ENCODE measurements at regions not wholly inside any gene's neighbourhood (a gene's known extent, or its start where the extent isn't known, plus 50 kb on each side); places are given as distances from the start of the nearest gene placed in this dataset.
"Not testable (repeated sequence)": the region's sequence is repeated elsewhere in the genome, so short reads cannot be mapped to it uniquely, and the experiment has no call there.

DNA sequence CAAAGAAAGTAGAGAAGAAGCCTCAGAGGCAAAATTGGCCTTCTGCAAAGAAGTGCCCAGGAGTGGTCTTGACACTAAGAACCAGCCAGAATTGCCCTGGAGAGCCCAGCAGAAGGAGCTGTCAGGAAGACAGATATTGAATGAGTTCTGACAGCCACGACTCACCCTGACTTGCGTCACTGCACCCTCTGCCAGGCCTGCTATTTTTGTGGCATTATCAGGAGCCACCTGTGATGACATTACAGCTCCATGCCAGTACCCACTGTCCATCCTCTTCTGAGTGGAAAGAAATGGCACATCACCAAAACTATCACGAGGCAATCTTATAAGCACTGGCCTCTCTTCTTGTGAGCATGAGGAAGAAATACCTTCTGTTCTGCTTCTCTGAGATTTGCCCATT is 67.7 kb downstream of the SMIM20 start:
- ChIA-PET POLR2A (no interaction called here), CTCF (interaction anchor here (1.4 kb wide), 1 partner anchor 429 kb away, joined by 4 read pairs; no protein-coding TSS in a partner anchor)
- Mint-ChIP-seq H3K27ac (no peak overlapping the region), H3K27me3 (ENCODE audit: low read depth) (no peaks in the 10 kb centered on the region), H3K9me3 (ENCODE audit: insufficient read depth) (no peaks in the 10 kb centered on the region), H3K4me1 (ENCODE audit: low read depth) (no peaks in the 10 kb centered on the region), H3K36me3 (ENCODE audit: low read depth) (no peaks in the 10 kb centered on the region), H3K4me3 (no peak overlapping the region)
- ATAC-seq = no peak
- no peak for DNase-seq

DNA sequence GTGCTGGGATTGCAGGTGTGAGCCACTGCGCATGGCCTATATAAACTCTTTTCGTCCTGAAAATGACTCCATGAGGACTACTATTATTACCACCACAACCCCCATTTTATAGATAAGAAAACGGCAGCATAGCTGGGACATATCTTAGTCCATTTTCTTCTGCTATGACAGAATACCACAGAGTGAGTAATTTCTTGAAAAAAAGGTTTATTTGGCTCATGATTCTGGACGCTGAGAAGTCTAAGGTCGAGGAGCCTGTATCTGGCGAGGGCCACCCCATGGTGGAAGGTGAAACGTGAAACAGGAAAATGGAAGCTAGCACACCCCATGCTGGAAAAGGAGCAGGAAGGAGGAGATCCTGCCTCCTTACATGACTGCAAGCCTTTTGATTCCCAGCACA is 68.9 kb downstream of the SMIM20 start:
- ChIA-PET CTCF (no interaction called here), POLR2A (no interaction called here)
- Mint-ChIP-seq H3K4me3 (no peak overlapping the region), H3K27ac (no peak overlapping the region), H3K27me3 (ENCODE audit: low read depth) (no peaks in the 10 kb centered on the region), H3K36me3 (ENCODE audit: low read depth) (no peaks in the 10 kb centered on the region), H3K9me3 (ENCODE audit: insufficient read depth) (no peaks in the 10 kb centered on the region), H3K4me1 (ENCODE audit: low read depth) (peaks cover 3% of the 10 kb centered on the region)
- no peak for ATAC-seq
- no peak for DNase-seq

DNA sequence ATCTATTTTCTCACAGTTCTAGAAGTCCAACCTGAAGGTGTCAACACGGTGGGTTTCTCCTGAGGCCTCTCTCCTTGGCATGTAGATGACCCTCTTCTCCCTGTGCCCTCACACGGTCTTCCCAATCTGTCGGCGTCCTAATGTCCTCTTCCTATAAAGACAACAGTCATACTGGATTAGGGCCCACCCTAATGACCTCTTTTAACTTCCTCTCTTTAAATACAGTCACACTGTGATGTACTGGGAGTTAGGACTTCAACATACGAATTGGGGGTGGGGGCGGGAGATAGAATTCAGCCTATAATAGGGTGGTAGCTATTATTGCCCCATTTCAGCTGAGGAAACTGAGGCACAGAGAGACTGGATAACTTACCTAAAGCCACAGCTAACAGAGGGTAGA is 70.2 kb downstream of the SMIM20 start:
- Mint-ChIP-seq H3K4me3 (no peak overlapping the region), H3K27me3 (ENCODE audit: low read depth) (no peaks in the 10 kb centered on the region), H3K27ac (no peak overlapping the region), H3K9me3 (ENCODE audit: insufficient read depth) (no peaks in the 10 kb centered on the region), H3K4me1 (ENCODE audit: low read depth) (peaks cover 12% of the 10 kb centered on the region), H3K36me3 (ENCODE audit: low read depth) (no peaks in the 10 kb centered on the region)
- no peak for ATAC-seq
- DNase-seq = no peak
- POLR2A ChIA-PET = no interaction called here
- CTCF ChIA-PET = no interaction called here

DNA sequence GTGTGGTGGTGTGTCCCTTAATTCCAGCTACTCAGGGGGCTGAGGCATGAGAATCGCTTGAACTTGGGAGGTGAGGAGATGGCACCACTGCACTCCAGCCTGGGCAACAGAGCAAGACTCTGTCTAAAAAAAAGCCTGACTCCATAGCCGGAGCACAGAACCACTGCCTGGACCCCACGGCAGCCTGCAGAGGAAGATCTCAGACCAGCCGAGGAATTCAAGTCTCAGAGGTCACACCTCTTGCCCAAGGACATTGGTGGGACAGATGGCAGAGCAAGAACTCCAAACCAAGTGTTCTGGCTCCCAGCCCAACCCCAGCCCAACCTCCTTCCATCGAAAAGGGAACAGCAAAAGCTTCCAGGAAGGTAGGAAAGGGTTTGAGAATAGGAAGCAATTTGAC is 70.8 kb downstream of the SMIM20 start:
- Mint-ChIP-seq H3K4me1 (ENCODE audit: low read depth) (peaks cover 12% of the 10 kb centered on the region), H3K27ac (no peak overlapping the region), H3K4me3 (no peak overlapping the region), H3K27me3 (ENCODE audit: low read depth) (peaks cover 4% of the 10 kb centered on the region), H3K36me3 (ENCODE audit: low read depth) (no peaks in the 10 kb centered on the region), H3K9me3 (ENCODE audit: insufficient read depth) (no peaks in the 10 kb centered on the region)
- no peak for ATAC-seq
- POLR2A ChIA-PET = no interaction called here
- CTCF ChIA-PET = no interaction called here
- no peak for DNase-seq

DNA sequence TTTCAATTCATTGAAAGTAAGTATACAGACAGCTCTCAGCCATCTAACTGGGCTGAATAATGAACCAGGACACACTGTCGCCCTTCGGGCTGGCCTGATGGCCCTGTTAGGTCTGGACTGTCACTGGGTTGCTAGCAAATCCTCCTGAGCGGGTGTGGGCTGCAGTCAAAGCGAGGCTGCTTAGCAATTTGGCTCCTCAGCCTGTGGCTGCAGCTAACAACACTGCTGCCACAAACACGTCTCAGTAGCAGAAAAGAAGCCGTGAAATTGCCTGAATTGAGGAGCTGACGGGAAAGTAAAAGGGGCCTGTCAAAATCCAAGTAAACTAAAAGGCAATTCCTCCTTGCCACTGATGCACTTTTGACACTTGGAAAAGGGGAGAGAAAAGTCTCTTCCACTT is 72.8 kb downstream of the SMIM20 start:
- DNase-seq (no peak), ATAC-seq (no peak)
- Mint-ChIP-seq H3K9me3 (ENCODE audit: insufficient read depth) (no peaks in the 10 kb centered on the region), H3K36me3 (ENCODE audit: low read depth) (no peaks in the 10 kb centered on the region), H3K4me3 (no peak overlapping the region), H3K27ac (no peak overlapping the region), H3K27me3 (ENCODE audit: low read depth) (peaks cover 8% of the 10 kb centered on the region), H3K4me1 (ENCODE audit: low read depth) (peaks cover 12% of the 10 kb centered on the region)
- CTCF ChIA-PET = interaction anchor here (1.8 to 3.4 kb wide), 12 partner anchors 10 to 472 kb away, joined by 4 to 38 read pairs (median 14); no protein-coding TSS in a partner anchor
- POLR2A ChIA-PET = no interaction called here

DNA sequence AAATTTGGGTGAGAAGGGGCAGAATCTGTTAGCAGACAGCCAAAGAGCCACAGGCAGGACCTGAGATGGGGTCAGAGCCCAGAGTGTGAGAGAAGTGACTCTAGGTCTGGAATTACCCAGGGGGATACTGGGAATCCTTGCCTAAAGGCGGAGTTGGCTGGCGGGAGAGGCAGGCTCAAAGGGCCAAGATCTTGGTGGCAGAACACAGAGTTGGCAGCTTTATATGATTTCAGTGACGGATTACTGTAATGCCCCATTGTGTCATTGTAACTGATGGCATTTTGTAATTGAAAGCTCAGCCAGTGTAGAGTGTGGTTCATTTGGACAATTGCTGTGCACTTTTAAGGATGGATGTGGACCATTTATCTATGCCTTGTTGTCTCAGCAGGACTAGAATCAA is 77.3 kb downstream of the SMIM20 start:
- H3K27me3 Mint-ChIP-seq (ENCODE audit: low read depth) = peaks cover 8% of the 10 kb centered on the region
- H3K27ac Mint-ChIP-seq = no peak overlapping the region
- H3K9me3 Mint-ChIP-seq (ENCODE audit: insufficient read depth) = no peaks in the 10 kb centered on the region
- DNase-seq = no peak
- ChIA-PET POLR2A (no interaction called here), CTCF (no interaction called here)
- H3K4me3 Mint-ChIP-seq = no peak overlapping the region
- H3K4me1 Mint-ChIP-seq (ENCODE audit: low read depth) = peaks cover 12% of the 10 kb centered on the region
- H3K36me3 Mint-ChIP-seq (ENCODE audit: low read depth) = no peaks in the 10 kb centered on the region
- ATAC-seq = no peak

DNA sequence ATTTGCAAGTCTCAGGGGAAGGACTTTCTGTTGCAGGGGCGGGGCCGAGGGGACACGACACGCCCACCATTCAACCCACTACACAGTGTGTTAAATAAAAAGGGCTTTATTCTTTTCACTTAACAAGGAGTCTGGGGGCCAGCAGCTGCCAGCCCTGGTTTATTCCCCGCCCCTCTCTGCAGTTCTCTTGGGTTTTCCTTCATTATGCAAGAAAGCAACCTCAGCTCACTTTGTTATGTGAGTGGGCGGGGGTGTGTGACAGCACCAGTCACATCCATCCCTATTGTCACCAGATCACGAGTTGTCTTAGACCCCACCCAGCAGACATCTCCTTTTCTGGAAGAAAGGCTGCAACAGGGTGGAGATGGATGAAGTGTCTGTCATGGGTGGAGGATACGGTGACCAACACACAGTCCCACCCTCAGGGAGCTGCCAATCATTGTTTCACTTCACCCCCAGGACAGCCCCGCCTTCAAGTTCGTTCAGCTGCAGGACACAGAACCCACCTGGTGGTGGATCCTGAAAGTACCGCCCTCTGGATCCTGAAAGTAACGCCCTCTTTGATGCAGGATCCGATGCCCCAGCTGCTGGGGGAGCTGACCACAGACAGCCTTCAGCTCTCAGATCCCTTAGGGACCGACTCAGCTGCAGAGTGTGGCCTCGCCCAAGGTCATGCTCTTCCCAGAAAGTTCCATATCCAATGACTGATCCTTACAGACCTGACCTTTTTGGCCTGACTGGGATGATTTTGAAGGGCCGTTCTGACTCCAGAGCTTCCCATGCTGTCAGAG is 79.6 kb downstream of the SMIM20 start:
- Mint-ChIP-seq H3K27me3 (ENCODE audit: low read depth) (peaks cover 8% of the 10 kb centered on the region), H3K9me3 (ENCODE audit: insufficient read depth) (no peaks in the 10 kb centered on the region), H3K27ac (no peak overlapping the region), H3K36me3 (ENCODE audit: low read depth) (no peaks in the 10 kb centered on the region), H3K4me3 (no peak overlapping the region), H3K4me1 (ENCODE audit: low read depth) (peaks cover 3% of the 10 kb centered on the region)
- no peak for ATAC-seq
- DNase-seq = no peak
- POLR2A ChIA-PET = no interaction called here
- CTCF ChIA-PET = interaction anchor here (1.5 kb wide), 1 partner anchor 12 kb away, joined by 4 read pairs; no protein-coding TSS in a partner anchor

DNA sequence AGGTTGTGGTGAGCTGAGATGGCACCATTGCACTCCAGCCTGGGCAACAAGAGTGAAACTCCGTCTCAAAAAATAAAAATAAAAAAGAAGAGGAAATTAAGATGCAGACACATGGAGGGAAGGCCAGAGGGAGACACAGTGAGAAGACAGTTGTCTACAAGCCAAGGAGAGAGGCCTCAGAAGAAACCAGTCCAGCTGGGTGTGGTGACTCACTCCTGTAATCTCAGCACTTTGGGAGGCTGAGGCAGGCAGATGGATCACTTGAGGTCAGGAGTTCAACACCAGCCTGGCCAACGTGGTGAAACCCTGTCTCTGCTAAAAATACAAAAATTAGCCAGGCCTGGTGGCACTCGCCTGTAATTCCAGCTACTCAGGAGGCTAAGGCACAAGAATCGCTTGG is 80.6 kb downstream of the SMIM20 start:
- H3K27ac Mint-ChIP-seq; H3K4me1 Mint-ChIP-seq (ENCODE audit: low read depth); H3K36me3 Mint-ChIP-seq (ENCODE audit: low read depth); ATAC-seq; H3K9me3 Mint-ChIP-seq (ENCODE audit: insufficient read depth); H3K4me3 Mint-ChIP-seq; POLR2A ChIA-PET; DNase-seq: not testable (repeated sequence)
- CTCF ChIA-PET = interaction anchor here (1.5 kb wide), 1 partner anchor 11 kb away, joined by 4 read pairs; no protein-coding TSS in a partner anchor
- peaks cover 11% of the 10 kb centered on the region for H3K27me3 Mint-ChIP-seq (ENCODE audit: low read depth)

DNA sequence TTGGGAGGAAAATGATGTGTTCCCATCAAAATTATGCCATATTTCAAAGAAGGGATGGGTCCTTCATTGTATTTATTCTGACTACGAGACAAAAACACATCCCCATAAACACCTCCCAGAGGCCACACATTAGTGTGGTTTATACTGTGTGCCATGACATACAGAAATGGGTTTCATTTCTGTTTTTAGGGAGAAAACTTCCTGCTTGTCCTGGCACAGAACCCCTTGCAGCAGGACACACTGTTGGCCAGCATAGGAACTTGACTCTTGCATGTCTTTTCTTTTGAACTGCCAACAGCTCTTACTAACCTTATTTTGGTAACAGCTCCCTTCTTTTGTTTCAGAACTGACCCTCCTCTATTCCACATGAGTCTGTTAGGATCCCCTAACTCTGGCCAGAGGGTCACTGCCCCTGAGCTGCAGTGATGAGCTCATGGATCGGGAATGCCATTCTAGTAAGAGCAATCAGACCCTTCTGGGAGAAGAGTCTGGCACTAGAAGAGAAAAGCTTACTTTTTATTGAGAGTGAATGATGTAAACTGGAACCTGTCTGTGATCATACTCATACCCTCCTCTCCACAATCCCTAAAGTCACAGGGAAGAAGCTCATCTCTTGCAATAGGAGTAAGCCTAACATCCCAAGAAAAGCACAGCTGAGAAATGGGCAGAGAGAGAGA is 86.4 kb downstream of the SMIM20 start:
- POLR2A ChIA-PET = no interaction called here

DNA sequence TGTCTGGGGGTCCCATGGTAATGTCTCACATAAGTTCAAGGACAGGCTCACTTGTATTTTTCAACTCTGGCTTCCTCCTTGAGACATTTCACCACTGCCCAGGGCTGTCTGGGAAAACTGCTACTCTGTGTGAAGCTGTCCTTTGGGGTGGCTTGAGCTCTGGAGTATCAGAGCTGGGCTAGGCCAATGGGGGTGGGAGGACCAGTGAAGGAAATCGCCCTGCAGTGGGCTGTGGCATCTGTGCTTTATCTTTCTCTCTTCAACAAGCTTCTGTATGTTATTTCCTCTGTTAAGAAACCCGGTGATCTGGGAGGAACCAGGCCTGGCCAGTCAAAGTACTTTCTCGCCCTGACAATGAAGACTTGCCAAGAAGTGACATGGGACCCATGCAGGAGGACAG is 87.4 kb downstream of the SMIM20 start:
- Mint-ChIP-seq H3K4me3 (no peak overlapping the region), H3K4me1 (ENCODE audit: low read depth) (no peaks in the 10 kb centered on the region), H3K27ac (no peak overlapping the region), H3K27me3 (ENCODE audit: low read depth) (peaks cover 7% of the 10 kb centered on the region), H3K9me3 (ENCODE audit: insufficient read depth) (no peaks in the 10 kb centered on the region), H3K36me3 (ENCODE audit: low read depth) (no peaks in the 10 kb centered on the region)
- ATAC-seq (no peak), DNase-seq (no peak)
- POLR2A ChIA-PET = no interaction called here
- CTCF ChIA-PET = interaction anchor here (0.6 to 2.1 kb wide), 3 partner anchors 9 to 104 kb away, joined by 3 to 12 read pairs (median 4); no protein-coding TSS in a partner anchor

More for the DNA sequence above, 86.4 kb downstream of the SMIM20 start:
- ATAC-seq = no peak
- DNase-seq = no peak
- H3K4me3 Mint-ChIP-seq = no peak overlapping the region
- no peaks in the 10 kb centered on the region for H3K9me3 Mint-ChIP-seq (ENCODE audit: insufficient read depth)
- CTCF ChIA-PET = interaction anchor here (0.7 to 2.1 kb wide), 4 partner anchors 10 to 426 kb away, joined by 3 to 12 read pairs (median 4); no protein-coding TSS in a partner anchor
- H3K4me1 Mint-ChIP-seq (ENCODE audit: low read depth) = no peaks in the 10 kb centered on the region
- no peak overlapping the region for H3K27ac Mint-ChIP-seq
- H3K27me3 Mint-ChIP-seq (ENCODE audit: low read depth) = peaks cover 5% of the 10 kb centered on the region
- no peaks in the 10 kb centered on the region for H3K36me3 Mint-ChIP-seq (ENCODE audit: low read depth)

DNA sequence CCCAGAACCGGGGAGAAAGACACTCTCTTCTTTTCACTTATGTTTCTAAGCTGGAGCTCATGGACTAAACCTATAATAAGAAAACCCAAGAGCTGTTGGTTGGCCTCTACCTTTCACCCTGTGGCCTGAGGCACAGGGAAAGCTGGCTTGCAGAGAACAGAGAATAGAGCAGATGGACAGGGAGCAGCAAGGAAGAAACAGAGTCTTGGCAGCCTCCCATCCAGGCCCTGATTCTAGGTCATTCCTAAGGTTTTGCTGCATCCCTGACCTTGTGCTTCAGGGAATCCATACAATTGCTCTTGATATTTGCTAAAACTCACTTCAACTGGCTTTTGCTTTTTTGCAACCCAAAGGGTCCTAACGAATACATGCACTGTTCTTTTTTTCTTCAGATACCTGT is 87.8 kb downstream of the SMIM20 start:
- CTCF ChIA-PET = no interaction called here
- no peak overlapping the region for H3K27ac Mint-ChIP-seq

DNA sequence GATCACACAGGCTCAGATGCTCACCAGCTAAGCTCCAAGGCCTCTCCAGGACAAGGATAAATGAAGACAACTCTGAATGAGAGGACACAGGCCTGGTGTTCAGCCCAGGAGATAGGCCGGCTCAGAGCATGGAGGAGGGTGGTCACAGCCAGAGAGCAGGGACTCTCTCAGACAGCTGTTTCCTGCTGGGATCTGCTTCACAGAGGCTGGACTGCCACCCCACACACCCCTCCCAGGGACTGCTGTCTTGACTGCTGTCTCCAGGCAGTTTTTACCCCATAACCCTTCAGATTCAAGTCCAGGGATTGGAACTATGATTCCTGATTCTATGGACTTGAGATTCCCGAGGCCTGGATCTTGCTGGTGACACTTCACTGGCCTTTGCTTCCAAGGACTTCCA is 89.0 kb downstream of the SMIM20 start:
- DNase-seq = no peak
- H3K27ac Mint-ChIP-seq = no peak overlapping the region
- no peak overlapping the region for H3K4me3 Mint-ChIP-seq
- ChIA-PET POLR2A (no interaction called here), CTCF (interaction anchor here (1.0 to 1.7 kb wide), 2 partner anchors 14 kb away, joined by 4 to 6 read pairs; no protein-coding TSS in a partner anchor)
- no peak for ATAC-seq
- H3K27me3 Mint-ChIP-seq (ENCODE audit: low read depth) = peaks cover 11% of the 10 kb centered on the region
- no peaks in the 10 kb centered on the region for H3K36me3 Mint-ChIP-seq (ENCODE audit: low read depth)
- no peaks in the 10 kb centered on the region for H3K4me1 Mint-ChIP-seq (ENCODE audit: low read depth)
- peaks cover 6% of the 10 kb centered on the region for H3K9me3 Mint-ChIP-seq (ENCODE audit: insufficient read depth)

More for the DNA sequence above, 87.8 kb downstream of the SMIM20 start:
- POLR2A ChIA-PET = no interaction called here
- Mint-ChIP-seq H3K4me3 (no peak overlapping the region), H3K9me3 (ENCODE audit: insufficient read depth) (no peaks in the 10 kb centered on the region), H3K4me1 (ENCODE audit: low read depth) (no peaks in the 10 kb centered on the region), H3K36me3 (ENCODE audit: low read depth) (no peaks in the 10 kb centered on the region), H3K27me3 (ENCODE audit: low read depth) (peaks cover 7% of the 10 kb centered on the region)
- DNase-seq (no peak), ATAC-seq (no peak)
